ENCODE measurements at regions not wholly inside any gene's neighbourhood (a gene's known extent, or its start where the extent isn't known, plus 50 kb on each side); places are given as distances from the start of the nearest gene placed in this dataset.

GRCh38 chr12:98222135-98222534 is 293.3 kb upstream of the TMPO start:
- no peak for TF ChIP-seq CTCF (conservative IDR thresholded peaks at IDR 0.05; ENCODE audit: low read length)
- TF ChIP-seq EZH2phosphoT487 (IDR thresholded peaks at IDR 0.05; ENCODE audit: borderline replicate concordance, low read depth, low read length): no peak
